ENCODE measurements at regions not wholly inside any gene's neighbourhood (a gene's known extent, or its start where the extent isn't known, plus 50 kb on each side); places are given as distances from the start of the nearest gene placed in this dataset.
"Not testable (repeated sequence)": the region's sequence is repeated elsewhere in the genome, so short reads cannot be mapped to it uniquely, and the experiment has no call there.

GRCh38 chr20:48219306-48219705 lies 434.0 kb upstream of the SULF2 start:
- no peak for DNase-seq (ENCODE audit: low read depth, low spot score)
- ChIA-PET CTCF (no interaction called here), POLR2A (no interaction called here)
- no peak overlapping the region for H3K4me3 ChIP-seq (ENCODE audit: low read depth, low read length)
- TF ChIP-seq CTCF (IDR thresholded peaks at IDR 0.05; ENCODE audit: insufficient read depth, low read length, missing control alignments), result no peak

- ChIA-PET POLR2A (no interaction called here), CTCF (no interaction called here)
- H3K4me3 ChIP-seq (ENCODE audit: low read depth, low read length), result no peak overlapping the region
- no peak for TF ChIP-seq CTCF (IDR thresholded peaks at IDR 0.05; ENCODE audit: insufficient read depth, low read length, missing control alignments)
- DNase-seq (ENCODE audit: low read depth, low spot score), result no peak
Measured at GRCh38 chr20:48217190-48217589, 431.9 kb upstream of the SULF2 start.

GRCh38 chr20:48215536-48215935 lies 430.3 kb upstream of the SULF2 start:
- DNase-seq (ENCODE audit: low read depth, low spot score), result no peak
- no peak for TF ChIP-seq CTCF (IDR thresholded peaks at IDR 0.05; ENCODE audit: insufficient read depth, low read length, missing control alignments)
- CTCF ChIA-PET, result no interaction called here
- POLR2A ChIA-PET, result no interaction called here
- no peak overlapping the region for H3K4me3 ChIP-seq (ENCODE audit: low read depth, low read length)

- POLR2A ChIA-PET, result no interaction called here
- no peak for TF ChIP-seq CTCF (IDR thresholded peaks at IDR 0.05; ENCODE audit: insufficient read depth, low read length, missing control alignments)
- no peak overlapping the region for H3K4me3 ChIP-seq (ENCODE audit: low read depth, low read length)
- no peak for DNase-seq (ENCODE audit: low read depth, low spot score)
- CTCF ChIA-PET, result no interaction called here
Measured at GRCh38 chr20:48214601-48215000, 429.3 kb upstream of the SULF2 start.

GRCh38 chr20:48213635-48214034 lies 428.4 kb upstream of the SULF2 start:
- POLR2A ChIA-PET; CTCF ChIA-PET; H3K4me3 ChIP-seq (ENCODE audit: low read depth, low read length); DNase-seq (ENCODE audit: low read depth, low spot score): not testable (repeated sequence)

GRCh38 chr20:48212806-48213509 lies 427.7 kb upstream of the SULF2 start:
- no peak overlapping the region for H3K4me3 ChIP-seq (ENCODE audit: low read depth, low read length)
- TF ChIP-seq CTCF (IDR thresholded peaks at IDR 0.05; ENCODE audit: insufficient read depth, low read length, missing control alignments), result no peak
- ChIA-PET CTCF (no interaction called here), POLR2A (no interaction called here)
- DNase-seq (ENCODE audit: low read depth, low spot score), result no peak

- ChIA-PET CTCF (no interaction called here), POLR2A (no interaction called here)
- no peak for TF ChIP-seq CTCF (IDR thresholded peaks at IDR 0.05; ENCODE audit: insufficient read depth, low read length, missing control alignments)
- no peak for DNase-seq (ENCODE audit: low read depth, low spot score)
- H3K4me3 ChIP-seq (ENCODE audit: low read depth, low read length), result no peak overlapping the region
Measured at GRCh38 chr20:48211847-48212246, 426.6 kb upstream of the SULF2 start.

Data from AG04449 (cell line).